Fibroblast of lung (primary cell): ENCODE measurements at regions not wholly inside any gene's neighbourhood (a gene's known extent, or its start where the extent isn't known, plus 50 kb on each side); places are given as distances from the start of the nearest gene placed in this dataset.

Source experiments
- DNase-seq, 2 donors: peaks; one replicate each; pipeline versions ENCODE4 v3.0.0 to v3.0.0-alpha.2; 2010; ENCODE audit warnings: low read depth in 2 of 2
- H2AFZ ChIP-seq: 2 replicates; pipeline ENCODE4 v1.5.1; 2012; ENCODE audit warnings: low read length, control low read depth, inconsistent platforms
- H3K27ac ChIP-seq: 2 replicates; pipeline ENCODE4 v1.5.1; 2011; ENCODE audit warnings: low read length, control low read depth; ENCODE audit not compliant: insufficient read depth
- H3K27me3 ChIP-seq: 2 replicates; pipeline ENCODE4 v1.5.1; 2011; ENCODE audit warnings: mild to moderate bottlenecking, low read length; ENCODE audit not compliant: control insufficient read depth, insufficient read depth
- H3K36me3 ChIP-seq: 2 replicates; pipeline ENCODE4 v1.5.1; 2011; ENCODE audit warnings: low read length; ENCODE audit not compliant: control insufficient read depth, insufficient read depth
- H3K4me1 ChIP-seq: 2 replicates; pipeline ENCODE4 v1.5.1; 2011; ENCODE audit warnings: low read length; ENCODE audit not compliant: control insufficient read depth, insufficient read depth; ENCODE audit errors: extremely low read depth
- H3K4me2 ChIP-seq: 2 replicates; pipeline ENCODE4 v1.5.1; 2011; ENCODE audit warnings: low read length, control low read depth; ENCODE audit not compliant: insufficient read depth; ENCODE audit errors: extremely low read depth
- H3K4me3 ChIP-seq, 4 experiments: fragments of 200-600 bp in 1 of 4; sonication (generic) in 1 of 4; replicated peaks in 1 of 4; 2 replicates each; pipeline ENCODE4 v1.5.1; 2011 to 2016; ENCODE audit warnings: low read length in 4 of 4, low read depth in 3 of 4, mild to moderate bottlenecking in 3 of 4, control low read depth in 2 of 4, inconsistent platforms in 1 of 4, mixed read lengths in 1 of 4; ENCODE audit not compliant: insufficient read depth in 1 of 4; ENCODE audit errors: control extremely low read depth in 1 of 4
- H3K79me2 ChIP-seq: 2 replicates; pipeline ENCODE4 v1.5.1; 2012; ENCODE audit warnings: mild to moderate bottlenecking, low read length, inconsistent platforms; ENCODE audit not compliant: control insufficient read depth, insufficient read depth
- H3K9ac ChIP-seq: 2 replicates; pipeline ENCODE4 v1.5.1; 2011; ENCODE audit warnings: mild to moderate bottlenecking, low read length, control low read depth; ENCODE audit not compliant: insufficient read depth
- H3K9me3 ChIP-seq: 2 replicates; pipeline ENCODE4 v1.5.1; 2012; ENCODE audit warnings: low read depth, low read length; ENCODE audit not compliant: control insufficient read depth, insufficient read depth
- H4K20me1 ChIP-seq: 2 replicates; pipeline ENCODE4 v1.5.1; 2011; ENCODE audit warnings: low read length; ENCODE audit not compliant: control insufficient read depth, insufficient read depth; ENCODE audit errors: extremely low read depth
- CTCF ChIP-seq, 2 donors: IDR thresholded peaks in 1 of 2; conservative IDR thresholded peaks in 1 of 2; 1 replicate in 1 of 2; 2 replicates in 1 of 2; pipeline ENCODE4 v1.5.1; 2011 to 2012; ENCODE audit warnings: low read length in 2 of 2, control low read depth in 1 of 2, inconsistent platforms in 1 of 2, low read depth in 1 of 2, mild to moderate bottlenecking in 1 of 2
- EZH2 ChIP-seq: IDR thresholded peaks from 2 replicates; pipeline ENCODE4 v1.5.1; 2012; ENCODE audit warnings: low read length, control low read depth, mild to moderate bottlenecking; ENCODE audit errors: missing control alignments

GRCh38 chr6:6884193-6884627, 223.6 kb upstream of the RREB1 start:
- H3K9me3 ChIP-seq: no peaks in the 10 kb centered on the region
- TF ChIP-seq EZH2 (no peak), CTCF (conservative IDR thresholded peaks at IDR 0.05 in 1 of 2, IDR thresholded peaks at IDR 0.05 in 1 of 2; ENCODE audit: low read depth in 1 of 2, low read length in 2 of 2) (no peak)
- no peaks in the 10 kb centered on the region for H3K79me2 ChIP-seq
- no peaks in the 10 kb centered on the region for H3K27me3 ChIP-seq
- H3K9ac ChIP-seq: no peak overlapping the region
- peak; percentile 17 to 19 for DNase-seq
- H3K4me1 ChIP-seq: no peaks in the 10 kb centered on the region
- no peak overlapping the region for H2AFZ ChIP-seq
- H4K20me1 ChIP-seq: no peaks in the 10 kb centered on the region
- no peak overlapping the region for H3K27ac ChIP-seq
- H3K4me3 ChIP-seq: no peak overlapping the region
- H3K4me2 ChIP-seq: no peak overlapping the region
- H3K36me3 ChIP-seq: no peaks in the 10 kb centered on the region

DNA sequence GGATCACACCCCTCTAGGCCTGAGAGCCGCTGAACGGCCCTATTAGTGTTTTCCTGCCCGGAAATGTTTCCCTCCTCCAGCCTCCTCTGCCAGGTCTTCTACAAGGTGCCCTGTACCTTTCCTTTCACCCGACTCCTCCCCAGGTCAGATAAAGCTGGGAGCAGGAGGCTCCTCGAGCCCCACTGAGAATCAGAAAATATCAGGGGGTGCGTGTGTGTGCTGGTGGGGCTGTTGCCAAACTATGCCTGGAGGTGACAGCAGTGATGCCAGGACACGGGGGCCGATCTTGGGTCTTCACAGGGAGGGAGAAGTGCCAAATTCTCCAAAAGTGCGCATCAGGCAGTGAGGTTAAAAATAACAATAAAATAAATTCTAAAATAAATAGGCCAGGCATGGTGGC, 222.8 kb upstream of the RREB1 start:
- H3K4me3 ChIP-seq: no peak overlapping the region
- no peaks in the 10 kb centered on the region for H3K36me3 ChIP-seq
- H3K79me2 ChIP-seq: no peaks in the 10 kb centered on the region
- no peak overlapping the region for H2AFZ ChIP-seq
- no peak overlapping the region for H3K27ac ChIP-seq
- DNase-seq: no peak
- no peaks in the 10 kb centered on the region for H3K4me1 ChIP-seq
- no peaks in the 10 kb centered on the region for H4K20me1 ChIP-seq
- no peak overlapping the region for H3K9ac ChIP-seq
- TF ChIP-seq CTCF (conservative IDR thresholded peaks at IDR 0.05 in 1 of 2, IDR thresholded peaks at IDR 0.05 in 1 of 2; ENCODE audit: low read depth in 1 of 2, low read length in 2 of 2) (no peak), EZH2 (no peak)
- no peaks in the 10 kb centered on the region for H3K27me3 ChIP-seq
- H3K9me3 ChIP-seq: no peaks in the 10 kb centered on the region
- H3K4me2 ChIP-seq: no peak overlapping the region

- TF ChIP-seq EZH2 (no peak), CTCF (conservative IDR thresholded peaks at IDR 0.05 in 1 of 2, IDR thresholded peaks at IDR 0.05 in 1 of 2; ENCODE audit: low read depth in 1 of 2, low read length in 2 of 2) (no peak)
- Histone ChIP-seq H4K20me1 (no peaks in the 10 kb centered on the region), H3K27me3 (no peaks in the 10 kb centered on the region), H3K4me1 (no peaks in the 10 kb centered on the region), H3K4me3 (no peak overlapping the region), H3K27ac (no peak overlapping the region), H2AFZ (no peak overlapping the region), H3K9me3 (no peaks in the 10 kb centered on the region), H3K36me3 (no peaks in the 10 kb centered on the region), H3K4me2 (no peak overlapping the region), H3K79me2 (no peaks in the 10 kb centered on the region), H3K9ac (no peak overlapping the region)
- peak in 1 of 2 donors; percentile 26 for DNase-seq
Measured at GRCh38 chr6:6885521-6886170, 222.1 kb upstream of the RREB1 start.
